GM18511 (cell line): ENCODE measurements at regions not wholly inside any gene's neighbourhood (a gene's known extent, or its start where the extent isn't known, plus 50 kb on each side); places are given as distances from the start of the nearest gene placed in this dataset.
"Not testable (repeated sequence)": the region's sequence is repeated elsewhere in the genome, so short reads cannot be mapped to it uniquely, and the experiment has no call there.

Experiments
- ATAC-seq: cut with Tn5 transposase; IDR thresholded peaks from one replicate; pipeline ENCODE4 v1.9.1; 2021; ENCODE audit warnings: mild to moderate bottlenecking, moderate library complexity; ENCODE audit not compliant: unreplicated experiment

- ATAC-seq: not testable (repeated sequence)
Measured at GRCh38 chr16:88226302-88226701, 156.5 kb upstream of the ZNF469 start.

- ATAC-seq: not testable (repeated sequence)
Measured at GRCh38 chr16:88227026-88227721, 155.6 kb upstream of the ZNF469 start.

- not testable (repeated sequence) for ATAC-seq
Measured at GRCh38 chr16:88227722-88228482, 154.9 kb upstream of the ZNF469 start.

GRCh38 chr16:88228751-88229150, 154.0 kb upstream of the ZNF469 start:
- not testable (repeated sequence) for ATAC-seq

- not testable (repeated sequence) for ATAC-seq
Measured at GRCh38 chr16:88229710-88230109, 153.0 kb upstream of the ZNF469 start.

GRCh38 chr16:88230276-88230966, 152.3 kb upstream of the ZNF469 start:
- not testable (repeated sequence) for ATAC-seq

GRCh38 chr16:88230967-88231615, 151.7 kb upstream of the ZNF469 start:
- not testable (repeated sequence) for ATAC-seq

GRCh38 chr16:88231839-88232238, 150.9 kb upstream of the ZNF469 start:
- not testable (repeated sequence) for ATAC-seq

GRCh38 chr16:88232401-88233258, 150.1 kb upstream of the ZNF469 start:
- not testable (repeated sequence) for ATAC-seq

GRCh38 chr16:88233621-88234420, 148.9 kb upstream of the ZNF469 start:
- ATAC-seq: not testable (repeated sequence)

GRCh38 chr16:88234421-88235271, 148.1 kb upstream of the ZNF469 start:
- ATAC-seq: not testable (repeated sequence)

GRCh38 chr16:88235691-88236090, 147.1 kb upstream of the ZNF469 start:
- ATAC-seq: not testable (repeated sequence)

GRCh38 chr16:88236229-88236628, 146.5 kb upstream of the ZNF469 start:
- ATAC-seq: not testable (repeated sequence)

- not testable (repeated sequence) for ATAC-seq
Measured at GRCh38 chr16:88237314-88237713, 145.4 kb upstream of the ZNF469 start.

- not testable (repeated sequence) for ATAC-seq
Measured at GRCh38 chr16:88237761-88238415, 144.9 kb upstream of the ZNF469 start.

GRCh38 chr16:88238732-88239274, 144.0 kb upstream of the ZNF469 start:
- ATAC-seq: not testable (repeated sequence)

- not testable (repeated sequence) for ATAC-seq
Measured at GRCh38 chr16:88240118-88240517, 142.6 kb upstream of the ZNF469 start.
